GM23338 (cell line): ENCODE measurements at regions not wholly inside any gene's neighbourhood (a gene's known extent, or its start where the extent isn't known, plus 50 kb on each side); places are given as distances from the start of the nearest gene placed in this dataset.
"Not testable (repeated sequence)": the region's sequence is repeated elsewhere in the genome, so short reads cannot be mapped to it uniquely, and the experiment has no call there.

ENCODE experiments used
- ATAC-seq: fragments of 200-7000 bp; cut with Tn5 transposase; 3 replicates; pipeline ENCODE4 v1.9.1; 2020
- DNase-seq: peaks from one replicate; pipeline ENCODE4 v3.0.0-alpha.2; 2015; ENCODE audit warnings: low spot score
- H2AFZ ChIP-seq: fragments of 200-600 bp; sonication (generic); 2 replicates; pipeline ENCODE4 v1.8.0; 2016; ENCODE audit warnings: antibody characterized with exemption, mild to moderate bottlenecking, moderate library complexity
- H3F3A ChIP-seq: fragments of 200-600 bp; sonication (generic); replicated peaks from 2 replicates; pipeline ENCODE4 v1.8.0; 2017; ENCODE audit warnings: antibody characterized with exemption, mixed run types, low read depth
- H3K27ac ChIP-seq: fragments of 200-600 bp; sonication (generic); 2 replicates; pipeline ENCODE4 v1.6.1; 2016; ENCODE audit warnings: low read depth
- H3K27me3 ChIP-seq: fragments of 200-600 bp; sonication (generic); 2 replicates; pipeline ENCODE4 v1.8.0; 2016; ENCODE audit warnings: mild to moderate bottlenecking, mixed run types, moderate library complexity; ENCODE audit not compliant: insufficient read depth
- H3K36me3 ChIP-seq: fragments of 200-600 bp; sonication (generic); 2 replicates; pipeline ENCODE4 v1.8.0; 2016; ENCODE audit warnings: mild to moderate bottlenecking; ENCODE audit not compliant: insufficient read depth
- H3K4me1 ChIP-seq: fragments of 200-600 bp; sonication (generic); 2 replicates; pipeline ENCODE4 v1.8.0; 2016; ENCODE audit warnings: mild to moderate bottlenecking, moderate library complexity; ENCODE audit not compliant: insufficient read depth
- H3K4me2 ChIP-seq: fragments of 200-600 bp; sonication (generic); 2 replicates; pipeline ENCODE4 v1.7.1; 2017; ENCODE audit warnings: mixed run types
- H3K4me3 ChIP-seq: fragments of 200-600 bp; sonication (generic); 2 replicates; pipeline ENCODE4 v1.6.1; 2016; ENCODE audit warnings: mixed run types
- H3K79me2 ChIP-seq: fragments of 200-600 bp; sonication (generic); replicated peaks from 2 replicates; pipeline ENCODE4 v1.8.0; 2017; ENCODE audit warnings: mild to moderate bottlenecking; ENCODE audit not compliant: insufficient read depth
- H3K9me2 ChIP-seq: fragments of 200-600 bp; sonication (generic); 2 replicates; pipeline ENCODE4 v1.8.0; 2017; ENCODE audit not compliant: insufficient read depth
- H4K20me1 ChIP-seq: fragments of 200-600 bp; sonication (generic); replicated peaks from 2 replicates; pipeline ENCODE4 v1.8.0; 2017; ENCODE audit warnings: mild to moderate bottlenecking; ENCODE audit not compliant: insufficient read depth
- H3K27ac Mint-ChIP-seq: 2 replicates; pipeline ENCODE4 v1.8.0; 2020; ENCODE audit warnings: inconsistent platforms, mild to moderate bottlenecking, moderate library complexity, mixed read lengths
- H3K27me3 Mint-ChIP-seq: 3 replicates; pipeline ENCODE4 v1.8.0; 2022; ENCODE audit warnings: low read depth, mild to moderate bottlenecking, moderate library complexity, mixed read lengths, inconsistent platforms; ENCODE audit not compliant: insufficient read depth, poor library complexity
- H3K36me3 Mint-ChIP-seq: 3 replicates; pipeline ENCODE4 v1.8.0; 2021; ENCODE audit warnings: low read depth, mild to moderate bottlenecking, inconsistent platforms, moderate library complexity, mixed read lengths
- H3K4me1 Mint-ChIP-seq: 3 replicates; pipeline ENCODE4 v1.8.0; 2020; ENCODE audit warnings: mild to moderate bottlenecking, inconsistent platforms, mixed read lengths
- H3K4me3 Mint-ChIP-seq: 3 replicates; pipeline ENCODE4 v1.8.0; 2021; ENCODE audit warnings: moderate library complexity, mild to moderate bottlenecking, inconsistent platforms, mixed read lengths
- H3K9me3 Mint-ChIP-seq: 3 replicates; pipeline ENCODE4 v1.8.0; 2020; ENCODE audit warnings: moderate library complexity, mild to moderate bottlenecking, inconsistent platforms, mixed read lengths
- CREB1 ChIP-seq: fragments of 250-450 bp; sonication (Bioruptor Pico); IDR thresholded peaks from 2 replicates; pipeline ENCODE4 v1.5.0; 2020; ENCODE audit warnings: low read depth, mild to moderate bottlenecking, moderate library complexity
- EZH2phosphoT487 ChIP-seq: fragments of 200-600 bp; sonication (generic); IDR thresholded peaks from one replicate; pipeline ENCODE4 v1.8.1; 2018; ENCODE audit warnings: antibody characterized with exemption; ENCODE audit not compliant: unreplicated experiment
- NANOG ChIP-seq: IDR thresholded peaks from 2 replicates; pipeline ENCODE4 v1.6.1; 2016; ENCODE audit warnings: antibody characterized with exemption, borderline replicate concordance
- POLR2AphosphoS5 ChIP-seq: IDR thresholded peaks from 2 replicates; pipeline ENCODE4 v1.6.1; 2016; ENCODE audit warnings: antibody characterized with exemption, low read depth
- TF ChIP-seq, protein P1 (sequence below): IDR thresholded peaks from 2 replicates; pipeline ENCODE4 v1.6.1; 2016; ENCODE audit warnings: antibody characterized with exemption

DNA sequence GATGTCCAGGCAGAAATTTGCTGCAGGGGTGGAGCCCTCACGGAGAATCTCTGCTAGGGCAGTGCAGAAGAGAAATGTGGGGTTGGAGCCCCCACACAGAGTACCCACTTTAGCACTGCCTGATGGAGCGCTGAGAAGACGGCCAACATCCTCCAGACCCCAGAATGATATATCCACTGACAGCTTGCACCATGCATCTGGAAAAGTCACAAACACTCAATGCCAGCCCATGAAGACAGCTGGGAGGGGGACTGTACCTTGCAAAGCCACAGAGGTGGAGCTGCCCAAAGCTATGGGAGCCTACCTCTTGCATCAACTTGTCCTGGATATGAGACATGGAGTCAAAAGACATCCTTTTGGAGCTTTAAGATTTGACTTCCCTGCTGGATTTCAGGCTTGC, 426.3 kb upstream of the FAM174A start:
- no peaks in the 10 kb centered on the region for H3F3A ChIP-seq
- peaks cover 9% of the 10 kb centered on the region; the same call in 1 of the 2 replicates for H3K9me2 ChIP-seq
- TF ChIP-seq NANOG, result no peak
- TF ChIP-seq POLR2AphosphoS5, result no peak
- TF ChIP-seq CREB1 (CRISPR knock-in tag), result no peak
- TF ChIP-seq EZH2phosphoT487, result no peak
- TF ChIP-seq, protein P1, sequence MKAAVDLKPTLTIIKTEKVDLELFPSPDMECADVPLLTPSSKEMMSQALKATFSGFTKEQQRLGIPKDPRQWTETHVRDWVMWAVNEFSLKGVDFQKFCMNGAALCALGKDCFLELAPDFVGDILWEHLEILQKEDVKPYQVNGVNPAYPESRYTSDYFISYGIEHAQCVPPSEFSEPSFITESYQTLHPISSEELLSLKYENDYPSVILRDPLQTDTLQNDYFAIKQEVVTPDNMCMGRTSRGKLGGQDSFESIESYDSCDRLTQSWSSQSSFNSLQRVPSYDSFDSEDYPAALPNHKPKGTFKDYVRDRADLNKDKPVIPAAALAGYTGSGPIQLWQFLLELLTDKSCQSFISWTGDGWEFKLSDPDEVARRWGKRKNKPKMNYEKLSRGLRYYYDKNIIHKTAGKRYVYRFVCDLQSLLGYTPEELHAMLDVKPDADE, result no peak
- Mint-ChIP-seq H3K27me3 (no peaks in the 10 kb centered on the region), H3K4me3 (no peak overlapping the region), H3K9me3 (peaks cover 46% of the 10 kb centered on the region), H3K36me3 (peaks cover 21% of the 10 kb centered on the region), H3K4me1 (no peaks in the 10 kb centered on the region), H3K27ac (no peak overlapping the region)
- ATAC-seq (no peak), DNase-seq (no peak)
- no peaks in the 10 kb centered on the region for H3K36me3 ChIP-seq
- H3K27me3 ChIP-seq, result no peaks in the 10 kb centered on the region
- no peak overlapping the region for H3K4me3 ChIP-seq
- H3K4me2 ChIP-seq, result no peak overlapping the region
- no peaks in the 10 kb centered on the region for H3K79me2 ChIP-seq
- no peaks in the 10 kb centered on the region for H3K4me1 ChIP-seq
- no peaks in the 10 kb centered on the region for H4K20me1 ChIP-seq
- H3K27ac ChIP-seq, result no peak overlapping the region
- H2AFZ ChIP-seq, result no peak overlapping the region

DNA sequence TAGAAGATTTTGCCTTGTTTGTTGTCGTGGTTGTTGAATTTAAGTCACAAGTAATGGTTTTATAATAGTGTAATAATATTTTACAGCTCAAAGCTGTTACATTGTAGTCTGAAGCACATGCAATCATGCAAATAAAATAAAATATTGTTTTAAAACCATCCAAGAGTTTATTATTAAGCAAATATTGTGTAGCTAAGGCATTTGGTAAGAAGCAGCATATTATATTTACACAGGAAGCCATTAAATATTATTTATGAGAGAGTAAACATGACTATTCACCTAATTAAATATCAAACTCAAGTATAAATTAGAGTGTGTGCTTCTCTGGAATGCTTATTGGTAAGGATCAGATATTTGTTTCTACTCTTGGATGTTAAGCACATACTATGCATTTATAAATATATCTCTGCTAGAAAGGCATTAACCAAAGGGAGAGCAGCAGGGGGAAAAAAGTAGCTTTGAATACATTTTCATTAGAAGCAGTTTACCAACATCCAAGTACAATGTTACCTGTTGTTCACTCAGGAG, 431.5 kb upstream of the FAM174A start:
- not testable (repeated sequence) for H3K4me3 Mint-ChIP-seq, H3K27ac Mint-ChIP-seq, H3K27me3 Mint-ChIP-seq, H3K27me3 ChIP-seq, H3K4me1 Mint-ChIP-seq, H4K20me1 ChIP-seq, DNase-seq, H3K4me3 ChIP-seq, H3K9me2 ChIP-seq, H3K36me3 ChIP-seq, H2AFZ ChIP-seq, H3K4me1 ChIP-seq, H3K79me2 ChIP-seq, H3K27ac ChIP-seq, ATAC-seq, H3K36me3 Mint-ChIP-seq, H3F3A ChIP-seq, H3K4me2 ChIP-seq
- peaks cover 11% of the 10 kb centered on the region for H3K9me3 Mint-ChIP-seq

DNA sequence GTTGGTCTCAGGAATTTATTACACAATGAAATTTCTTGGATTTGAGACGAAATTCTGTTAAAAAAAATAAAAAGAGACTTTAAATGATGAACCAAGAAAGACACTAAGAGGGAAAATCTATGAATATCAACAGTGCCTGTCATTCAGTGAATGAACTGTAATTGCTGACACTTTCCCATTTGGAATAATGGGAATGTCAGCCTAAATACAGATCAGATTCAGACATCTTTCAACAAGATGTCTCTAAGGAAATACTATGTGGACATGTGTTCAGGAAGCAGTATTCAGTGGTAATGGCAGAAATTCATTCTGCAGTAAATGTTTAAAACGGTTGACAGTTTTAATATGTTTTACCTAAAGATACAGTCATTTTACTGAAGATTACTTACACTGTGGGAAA, 433.7 kb upstream of the FAM174A start:
- not testable (repeated sequence) for H2AFZ ChIP-seq, H3K27me3 Mint-ChIP-seq, H3K36me3 Mint-ChIP-seq, H3K9me3 Mint-ChIP-seq, ATAC-seq, H3K27ac ChIP-seq, H3K27me3 ChIP-seq, H3K9me2 ChIP-seq, H3F3A ChIP-seq, H3K4me3 ChIP-seq, H3K4me1 Mint-ChIP-seq, H4K20me1 ChIP-seq, H3K4me2 ChIP-seq, H3K4me3 Mint-ChIP-seq, H3K36me3 ChIP-seq, H3K4me1 ChIP-seq, DNase-seq, H3K27ac Mint-ChIP-seq, H3K79me2 ChIP-seq

- not testable (repeated sequence) for H3K27me3 ChIP-seq, H3K27ac ChIP-seq, DNase-seq, H3F3A ChIP-seq, ATAC-seq, H3K4me3 Mint-ChIP-seq, H3K36me3 ChIP-seq, H3K27ac Mint-ChIP-seq, H3K79me2 ChIP-seq, H3K4me1 Mint-ChIP-seq, H3K4me3 ChIP-seq, H3K9me2 ChIP-seq, H2AFZ ChIP-seq, H3K27me3 Mint-ChIP-seq, H3K9me3 Mint-ChIP-seq, H3K4me2 ChIP-seq, H3K36me3 Mint-ChIP-seq, H4K20me1 ChIP-seq, H3K4me1 ChIP-seq
Observed at GRCh38 chr5:100096328-100096727, 438.8 kb upstream of the FAM174A start.

DNA sequence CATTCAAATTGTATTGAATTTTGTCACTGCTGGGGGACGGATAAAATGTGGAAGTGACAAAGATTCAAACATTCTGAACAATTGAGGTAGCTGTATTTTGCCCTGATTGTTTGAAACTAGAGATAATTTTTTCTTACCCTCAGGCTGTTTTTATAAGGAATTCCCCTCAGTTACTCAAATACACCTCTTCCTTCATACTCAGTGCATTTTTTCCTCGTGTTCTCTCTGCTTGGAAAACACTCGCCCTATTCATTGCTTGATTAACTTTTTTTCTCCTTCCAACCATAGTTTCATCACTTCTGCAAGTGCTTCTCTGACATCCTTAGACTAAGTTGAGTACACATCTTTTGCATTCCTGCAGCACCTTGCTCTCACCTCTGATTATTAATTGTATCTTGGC, 454.5 kb upstream of the FAM174A start:
- ATAC-seq, H3K9me3 Mint-ChIP-seq, H4K20me1 ChIP-seq, H3K9me2 ChIP-seq, DNase-seq, H3K4me3 Mint-ChIP-seq, H3K4me1 ChIP-seq, H3K27me3 ChIP-seq, H3F3A ChIP-seq, H3K79me2 ChIP-seq, H3K27me3 Mint-ChIP-seq, H3K36me3 Mint-ChIP-seq, H3K4me1 Mint-ChIP-seq, H2AFZ ChIP-seq, H3K4me2 ChIP-seq, H3K4me3 ChIP-seq, H3K27ac ChIP-seq, H3K36me3 ChIP-seq: not testable (repeated sequence)
- 0 out of 2 replicates have a peak overlapping the region, but pooled peaks have one; percentile 41 for H3K27ac Mint-ChIP-seq

- not testable (repeated sequence) for H3K27ac Mint-ChIP-seq, H3K9me3 Mint-ChIP-seq, H3K4me1 ChIP-seq, H3K27me3 ChIP-seq, H4K20me1 ChIP-seq, H3K4me2 ChIP-seq, H3K4me1 Mint-ChIP-seq, H3K79me2 ChIP-seq, H3K36me3 Mint-ChIP-seq, DNase-seq, H3K9me2 ChIP-seq, H3K27ac ChIP-seq, H3F3A ChIP-seq, H3K4me3 ChIP-seq, H2AFZ ChIP-seq, H3K4me3 Mint-ChIP-seq, H3K27me3 Mint-ChIP-seq, H3K36me3 ChIP-seq, ATAC-seq
Observed at GRCh38 chr5:100079163-100079562, 456.0 kb upstream of the FAM174A start.
